Endothelial cell (in vitro differentiated cells): ENCODE measurements at regions not wholly inside any gene's neighbourhood (a gene's known extent, or its start where the extent isn't known, plus 50 kb on each side); places are given as distances from the start of the nearest gene placed in this dataset.

Source experiments
- DNase-seq: peaks from one replicate; pipeline ENCODE4 v3.0.0; 2021; ENCODE audit warnings: low spot score
- H3K27ac Mint-ChIP-seq: one replicate; pipeline ENCODE4 v1.8.0; 2021; ENCODE audit warnings: mixed read lengths, inconsistent platforms; ENCODE audit not compliant: unreplicated experiment
- H3K27me3 Mint-ChIP-seq: one replicate; pipeline ENCODE4 v1.8.0; 2021; ENCODE audit warnings: mild to moderate bottlenecking, moderate library complexity, mixed read lengths, inconsistent platforms; ENCODE audit not compliant: unreplicated experiment
- H3K36me3 Mint-ChIP-seq: one replicate; pipeline ENCODE4 v1.8.0; 2021; ENCODE audit warnings: mild to moderate bottlenecking, low read depth, mixed read lengths, inconsistent platforms; ENCODE audit not compliant: unreplicated experiment
- H3K4me1 Mint-ChIP-seq: one replicate; pipeline ENCODE4 v1.8.0; 2021; ENCODE audit warnings: mild to moderate bottlenecking, mixed read lengths, inconsistent platforms; ENCODE audit not compliant: unreplicated experiment
- H3K4me3 Mint-ChIP-seq: one replicate; pipeline ENCODE4 v1.8.0; 2021; ENCODE audit warnings: mild to moderate bottlenecking, mixed read lengths, inconsistent platforms; ENCODE audit not compliant: unreplicated experiment
- H3K9me3 Mint-ChIP-seq: one replicate; pipeline ENCODE4 v1.8.0; 2021; ENCODE audit warnings: mixed read lengths, inconsistent platforms; ENCODE audit not compliant: unreplicated experiment
- CTCF ChIP-seq: fragments of 200-600 bp; sonication (generic); IDR thresholded peaks from one replicate; pipeline ENCODE4 v1.5.0; 2021; ENCODE audit warnings: antibody characterized with exemption; ENCODE audit not compliant: unreplicated experiment

GRCh38 chr12:105850103-105850968 lies 288.4 kb downstream of the NUAK1 start:
- Mint-ChIP-seq H3K4me1 (peaks cover 5% of the 10 kb centered on the region), H3K4me3 (no peak overlapping the region), H3K36me3 (no peaks in the 10 kb centered on the region), H3K27me3 (peaks cover 2% of the 10 kb centered on the region), H3K27ac (no peak overlapping the region), H3K9me3 (no peaks in the 10 kb centered on the region)
- no peak for DNase-seq
- no peak for TF ChIP-seq CTCF

- Mint-ChIP-seq H3K4me3 (no peak overlapping the region), H3K36me3 (no peaks in the 10 kb centered on the region), H3K27me3 (peaks cover 2% of the 10 kb centered on the region), H3K4me1 (peaks cover 5% of the 10 kb centered on the region), H3K27ac (no peak overlapping the region), H3K9me3 (no peaks in the 10 kb centered on the region)
- no peak for DNase-seq
- no peak for TF ChIP-seq CTCF
Measured at GRCh38 chr12:105852496-105852895, 286.3 kb downstream of the NUAK1 start.

GRCh38 chr12:105852951-105853350 lies 285.8 kb downstream of the NUAK1 start:
- Mint-ChIP-seq H3K27ac (no peak overlapping the region), H3K36me3 (no peaks in the 10 kb centered on the region)

GRCh38 chr12:105854071-105854470 lies 284.7 kb downstream of the NUAK1 start:
- no peak for DNase-seq
- peaks cover 5% of the 10 kb centered on the region for H3K4me1 Mint-ChIP-seq
- no peak overlapping the region for H3K27ac Mint-ChIP-seq
- H3K27me3 Mint-ChIP-seq = no peaks in the 10 kb centered on the region
- H3K4me3 Mint-ChIP-seq = no peak overlapping the region
- no peaks in the 10 kb centered on the region for H3K9me3 Mint-ChIP-seq
- H3K36me3 Mint-ChIP-seq = no peaks in the 10 kb centered on the region
- no peak for TF ChIP-seq CTCF

More at GRCh38 chr12:105852951-105853350, 285.8 kb downstream of the NUAK1 start:
- Mint-ChIP-seq H3K27me3 (peaks cover 2% of the 10 kb centered on the region), H3K4me3 (no peak overlapping the region), H3K9me3 (no peaks in the 10 kb centered on the region), H3K4me1 (peaks cover 5% of the 10 kb centered on the region)
- no peak for TF ChIP-seq CTCF
- DNase-seq = no peak

- Mint-ChIP-seq H3K4me3 (no peak overlapping the region), H3K27ac (no peak overlapping the region), H3K4me1 (peaks cover 4% of the 10 kb centered on the region), H3K36me3 (no peaks in the 10 kb centered on the region), H3K27me3 (no peaks in the 10 kb centered on the region), H3K9me3 (no peaks in the 10 kb centered on the region)
- TF ChIP-seq CTCF = no peak
- DNase-seq = no peak
Measured at GRCh38 chr12:105855361-105856047, 283.2 kb downstream of the NUAK1 start.
